ENCODE measurements at regions not wholly inside any gene's neighbourhood (a gene's known extent, or its start where the extent isn't known, plus 50 kb on each side); places are given as distances from the start of the nearest gene placed in this dataset.

DNA sequence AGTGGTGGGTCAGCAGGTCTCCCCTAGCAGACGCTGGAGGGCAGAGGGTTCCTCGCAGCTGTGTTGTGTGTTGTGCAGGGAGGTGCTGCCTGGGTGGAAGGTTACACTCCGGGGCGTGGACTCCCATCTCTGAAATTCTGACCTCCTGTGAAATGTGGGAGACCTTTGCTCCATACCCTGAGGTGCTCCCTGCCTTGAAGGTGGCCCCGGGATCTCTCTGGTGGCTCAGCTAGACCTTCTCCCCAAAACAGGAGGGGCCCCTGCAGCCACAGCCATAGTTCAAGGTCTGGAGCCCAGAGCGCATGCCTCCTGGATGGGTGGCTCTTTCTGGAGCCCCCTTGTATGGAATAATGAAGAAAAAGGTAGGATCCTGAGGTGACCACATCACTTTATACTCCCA is 70.2 kb downstream of the SOX1 start:
- H3K27ac Mint-ChIP-seq, result no peak overlapping the region
- H3K4me1 Mint-ChIP-seq, result peaks cover 6% of the 10 kb centered on the region
- H3K4me3 Mint-ChIP-seq, result no peak overlapping the region
- no peaks in the 10 kb centered on the region for H3K9me3 Mint-ChIP-seq
- peaks cover 60% of the 10 kb centered on the region for H3K27me3 Mint-ChIP-seq (ENCODE audit: low read depth)
- TF ChIP-seq, protein P1, sequence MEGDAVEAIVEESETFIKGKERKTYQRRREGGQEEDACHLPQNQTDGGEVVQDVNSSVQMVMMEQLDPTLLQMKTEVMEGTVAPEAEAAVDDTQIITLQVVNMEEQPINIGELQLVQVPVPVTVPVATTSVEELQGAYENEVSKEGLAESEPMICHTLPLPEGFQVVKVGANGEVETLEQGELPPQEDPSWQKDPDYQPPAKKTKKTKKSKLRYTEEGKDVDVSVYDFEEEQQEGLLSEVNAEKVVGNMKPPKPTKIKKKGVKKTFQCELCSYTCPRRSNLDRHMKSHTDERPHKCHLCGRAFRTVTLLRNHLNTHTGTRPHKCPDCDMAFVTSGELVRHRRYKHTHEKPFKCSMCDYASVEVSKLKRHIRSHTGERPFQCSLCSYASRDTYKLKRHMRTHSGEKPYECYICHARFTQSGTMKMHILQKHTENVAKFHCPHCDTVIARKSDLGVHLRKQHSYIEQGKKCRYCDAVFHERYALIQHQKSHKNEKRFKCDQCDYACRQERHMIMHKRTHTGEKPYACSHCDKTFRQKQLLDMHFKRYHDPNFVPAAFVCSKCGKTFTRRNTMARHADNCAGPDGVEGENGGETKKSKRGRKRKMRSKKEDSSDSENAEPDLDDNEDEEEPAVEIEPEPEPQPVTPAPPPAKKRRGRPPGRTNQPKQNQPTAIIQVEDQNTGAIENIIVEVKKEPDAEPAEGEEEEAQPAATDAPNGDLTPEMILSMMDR (IDR thresholded peaks at IDR 0.05; ENCODE audit: unreplicated experiment in 3 of 3), result no peak
- H3K36me3 Mint-ChIP-seq (ENCODE audit: low read depth), result no peaks in the 10 kb centered on the region

DNA sequence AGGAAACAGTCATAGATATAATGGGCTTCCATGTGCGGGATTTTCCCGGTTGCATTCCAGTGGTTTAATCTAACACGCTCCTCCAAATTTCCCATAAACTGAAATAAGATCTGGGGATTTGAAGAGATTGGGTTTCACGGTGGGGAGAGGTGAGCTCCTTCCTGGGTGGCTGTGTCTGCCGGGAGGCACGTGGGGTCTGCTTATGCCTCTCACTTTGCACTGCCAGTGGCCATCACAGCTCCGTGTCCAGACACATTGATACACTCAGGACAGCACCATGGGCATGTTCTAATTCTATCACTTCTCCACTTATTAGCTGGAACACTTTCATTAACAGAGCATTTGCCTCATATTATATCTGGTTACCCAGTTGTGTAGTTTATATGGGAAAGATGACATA is 73.4 kb downstream of the SOX1 start:
- no peak overlapping the region for H3K27ac Mint-ChIP-seq
- H3K27me3 Mint-ChIP-seq (ENCODE audit: low read depth), result peaks cover 46% of the 10 kb centered on the region
- H3K4me1 Mint-ChIP-seq, result peaks cover 6% of the 10 kb centered on the region
- no peaks in the 10 kb centered on the region for H3K36me3 Mint-ChIP-seq (ENCODE audit: low read depth)
- no peak overlapping the region for H3K4me3 Mint-ChIP-seq
- H3K9me3 Mint-ChIP-seq, result no peaks in the 10 kb centered on the region
- TF ChIP-seq, protein P1 (IDR thresholded peaks at IDR 0.05; ENCODE audit: unreplicated experiment in 3 of 3), result no peak

DNA sequence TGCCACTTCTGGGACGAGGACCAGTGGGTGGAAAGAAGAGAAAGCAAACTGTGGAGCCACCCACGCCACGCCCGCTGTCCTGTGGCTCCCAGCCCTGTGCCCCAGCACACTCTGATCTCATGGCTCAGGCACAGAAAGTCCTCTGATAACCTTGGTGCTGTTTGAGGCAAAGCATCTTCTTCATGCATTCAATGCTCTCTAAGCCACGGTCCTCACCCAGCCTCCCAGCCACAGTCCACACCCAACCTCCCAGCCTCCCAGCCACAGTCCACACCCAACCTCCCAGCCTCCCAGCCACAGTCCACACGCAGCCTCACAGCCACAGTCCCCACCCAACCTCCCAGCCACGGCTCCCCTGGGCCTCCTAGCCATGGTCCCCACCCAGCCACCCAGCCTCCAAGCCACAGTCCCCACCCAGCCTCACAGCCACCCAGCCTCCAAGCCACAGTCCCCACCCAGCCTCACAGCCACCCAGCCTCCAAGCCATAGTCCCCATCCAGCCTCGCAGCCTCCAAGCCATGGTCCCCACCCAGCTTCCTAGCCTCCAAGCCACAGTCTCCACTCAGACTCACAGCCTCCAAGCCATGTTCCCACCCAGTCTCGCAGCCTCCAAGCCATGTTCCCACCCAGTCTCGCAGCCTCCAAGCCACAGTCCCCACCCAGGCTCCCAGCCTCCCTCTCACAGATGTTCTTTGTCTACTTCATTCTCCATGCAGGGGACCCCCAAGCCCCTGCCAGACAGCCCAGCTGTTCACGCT is 74.9 kb downstream of the SOX1 start:
- H3K4me3 Mint-ChIP-seq, result no peak overlapping the region
- TF ChIP-seq, protein P1 (IDR thresholded peaks at IDR 0.05; ENCODE audit: unreplicated experiment in 3 of 3), result no peak
- peaks cover 6% of the 10 kb centered on the region for H3K4me1 Mint-ChIP-seq
- peaks cover 48% of the 10 kb centered on the region for H3K27me3 Mint-ChIP-seq (ENCODE audit: low read depth)
- H3K36me3 Mint-ChIP-seq (ENCODE audit: low read depth), result no peaks in the 10 kb centered on the region
- H3K9me3 Mint-ChIP-seq, result peaks cover under 1% of the 10 kb centered on the region
- no peak overlapping the region for H3K27ac Mint-ChIP-seq

DNA sequence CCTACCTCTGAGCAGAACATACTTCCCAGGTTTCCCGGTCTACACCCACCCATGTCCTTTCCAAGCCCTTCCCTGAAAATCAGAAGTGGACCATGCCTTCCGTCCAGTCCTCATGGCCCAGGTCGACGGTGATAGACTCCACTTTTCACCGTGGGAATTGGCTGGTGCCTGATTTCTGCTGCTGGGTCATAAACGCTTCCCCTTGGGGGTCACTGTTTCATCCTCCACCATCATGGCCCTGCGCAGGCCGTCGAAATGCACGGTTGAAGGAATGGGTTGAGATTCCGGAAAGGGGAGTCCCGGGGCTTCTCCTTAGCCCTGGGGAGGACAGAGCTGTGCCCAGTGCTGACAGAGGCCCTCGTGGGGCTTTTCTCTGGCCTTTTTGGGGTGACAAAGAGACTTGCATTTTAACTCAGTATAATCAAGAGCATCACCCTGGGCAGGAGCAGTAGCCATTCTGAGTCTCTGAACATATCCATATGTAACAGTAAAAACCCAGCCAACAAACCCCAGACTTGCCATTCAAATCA is 75.5 kb downstream of the SOX1 start:
- no peaks in the 10 kb centered on the region for H3K36me3 Mint-ChIP-seq (ENCODE audit: low read depth)
- TF ChIP-seq, protein P1 (IDR thresholded peaks at IDR 0.05; ENCODE audit: unreplicated experiment in 3 of 3), result no peak

DNA sequence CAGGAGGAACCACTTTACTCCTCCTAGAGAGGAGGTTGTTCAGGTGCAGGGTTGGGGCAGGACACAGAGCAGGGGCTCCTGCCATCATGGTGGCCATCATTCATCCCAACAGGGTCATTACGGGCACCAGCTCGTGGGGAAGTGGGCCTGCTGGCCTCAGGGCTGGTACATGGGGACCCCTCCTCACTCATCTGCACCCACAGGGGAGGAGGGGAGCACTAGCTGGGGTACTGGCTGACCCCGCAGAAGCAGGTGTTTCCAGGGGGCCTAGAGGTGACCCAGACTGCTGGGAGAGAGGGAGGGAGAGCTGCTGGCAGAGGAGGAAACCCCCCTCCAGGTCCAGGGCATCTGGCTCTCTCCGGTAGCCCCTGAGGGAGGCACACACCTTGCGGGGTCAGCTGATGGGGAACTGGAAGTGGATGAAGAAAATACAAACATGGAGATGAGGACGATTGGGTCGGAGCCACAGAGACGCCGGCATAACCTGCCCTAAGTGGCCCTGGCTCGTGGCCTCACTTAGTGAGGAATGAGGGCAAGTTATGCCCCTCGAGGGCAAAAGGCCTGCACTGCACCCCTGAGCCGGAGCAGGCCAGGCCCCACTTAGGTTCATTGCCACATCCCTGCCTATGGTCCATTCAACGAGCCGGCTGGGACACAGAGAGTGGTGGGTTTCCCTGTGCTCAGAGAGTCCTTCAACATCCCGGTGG is 76.2 kb downstream of the SOX1 start:
- Mint-ChIP-seq H3K27me3 (ENCODE audit: low read depth) (peaks cover 47% of the 10 kb centered on the region), H3K36me3 (ENCODE audit: low read depth) (no peaks in the 10 kb centered on the region), H3K4me1 (peaks cover 6% of the 10 kb centered on the region), H3K27ac (no peak overlapping the region), H3K4me3 (no peak overlapping the region), H3K9me3 (peaks cover 3% of the 10 kb centered on the region)
- TF ChIP-seq, protein P1 (IDR thresholded peaks at IDR 0.05; ENCODE audit: unreplicated experiment in 3 of 3), result no peak

More for the DNA sequence above, 75.5 kb downstream of the SOX1 start:
- Mint-ChIP-seq H3K4me1 (peaks cover 6% of the 10 kb centered on the region), H3K9me3 (peaks cover 3% of the 10 kb centered on the region), H3K27me3 (ENCODE audit: low read depth) (peaks cover 50% of the 10 kb centered on the region), H3K4me3 (no peak overlapping the region), H3K27ac (no peak overlapping the region)

All from nephron (organoid).